ENCODE measurements at regions not wholly inside any gene's neighbourhood (a gene's known extent, or its start where the extent isn't known, plus 50 kb on each side); places are given as distances from the start of the nearest gene placed in this dataset.

DNA sequence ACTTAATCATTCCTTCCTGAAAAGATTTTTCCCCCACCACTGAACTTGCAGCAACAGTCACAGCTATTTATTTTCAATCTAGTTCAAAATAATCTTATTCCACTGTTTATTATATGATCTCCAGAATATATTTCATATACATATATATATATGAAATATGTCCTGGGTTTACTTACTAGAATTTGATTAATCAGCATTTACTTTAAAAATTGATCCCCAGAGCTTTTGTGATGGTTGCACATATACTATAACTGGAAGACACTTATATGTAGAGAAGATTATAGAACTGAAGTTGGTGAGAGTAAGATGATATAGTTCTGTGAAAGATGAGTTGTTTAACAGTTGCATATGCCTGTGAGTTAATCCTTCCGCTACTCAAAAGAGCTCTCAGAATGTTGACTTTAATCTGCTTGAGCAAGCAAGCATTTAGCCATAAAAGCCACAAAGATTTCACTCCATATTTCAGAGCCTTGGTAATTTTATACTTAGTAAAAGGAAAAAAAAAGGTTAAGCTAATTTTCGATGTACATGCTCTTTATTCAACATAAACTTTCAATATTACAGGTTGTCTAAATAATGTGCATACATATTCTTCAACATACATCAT lies 399.3 kb upstream of the CDH9 start:
- Histone ChIP-seq H3K27me3 (replicated peaks; ENCODE audit: insufficient read depth) (no peaks in the 10 kb centered on the region), H3K4me1 (replicated peaks) (no peaks in the 10 kb centered on the region), H3K36me3 (no peaks in the 10 kb centered on the region), H3K9me3 (no peaks in the 10 kb centered on the region), H3K27ac (no peak overlapping the region), H3K4me3 (no peak overlapping the region)
- no peak for DNase-seq (ENCODE audit: low spot score)
- TF ChIP-seq POLR2AphosphoS5 (IDR thresholded peaks at IDR 0.05) (no peak), POLR2A (IDR thresholded peaks at IDR 0.05) (no peak)
- TF ChIP-seq, protein P1, sequence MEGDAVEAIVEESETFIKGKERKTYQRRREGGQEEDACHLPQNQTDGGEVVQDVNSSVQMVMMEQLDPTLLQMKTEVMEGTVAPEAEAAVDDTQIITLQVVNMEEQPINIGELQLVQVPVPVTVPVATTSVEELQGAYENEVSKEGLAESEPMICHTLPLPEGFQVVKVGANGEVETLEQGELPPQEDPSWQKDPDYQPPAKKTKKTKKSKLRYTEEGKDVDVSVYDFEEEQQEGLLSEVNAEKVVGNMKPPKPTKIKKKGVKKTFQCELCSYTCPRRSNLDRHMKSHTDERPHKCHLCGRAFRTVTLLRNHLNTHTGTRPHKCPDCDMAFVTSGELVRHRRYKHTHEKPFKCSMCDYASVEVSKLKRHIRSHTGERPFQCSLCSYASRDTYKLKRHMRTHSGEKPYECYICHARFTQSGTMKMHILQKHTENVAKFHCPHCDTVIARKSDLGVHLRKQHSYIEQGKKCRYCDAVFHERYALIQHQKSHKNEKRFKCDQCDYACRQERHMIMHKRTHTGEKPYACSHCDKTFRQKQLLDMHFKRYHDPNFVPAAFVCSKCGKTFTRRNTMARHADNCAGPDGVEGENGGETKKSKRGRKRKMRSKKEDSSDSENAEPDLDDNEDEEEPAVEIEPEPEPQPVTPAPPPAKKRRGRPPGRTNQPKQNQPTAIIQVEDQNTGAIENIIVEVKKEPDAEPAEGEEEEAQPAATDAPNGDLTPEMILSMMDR (IDR thresholded peaks at IDR 0.05): no peak
- 59% methylated on average over 2 of the region's 2 CpGs for WGBS
- intact Hi-C loops (cut with DNase I): no loop called here

DNA sequence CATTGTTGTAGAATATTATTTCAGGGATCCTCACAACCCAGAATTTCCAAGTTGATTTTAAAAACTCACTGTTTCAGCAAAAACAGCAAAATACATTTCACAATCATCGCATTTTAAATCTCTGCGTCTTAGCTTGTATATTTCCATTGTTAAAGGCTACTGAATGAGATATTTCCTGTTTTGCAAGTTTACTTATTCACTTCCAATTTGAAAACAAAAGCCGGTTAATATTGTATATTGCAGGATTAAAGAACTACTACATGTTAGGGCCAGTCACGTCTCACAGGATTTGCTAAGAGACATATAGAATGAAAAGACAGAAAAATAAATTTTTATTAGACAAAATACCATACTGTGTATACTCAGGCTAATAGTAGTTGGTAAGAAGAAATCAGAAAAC lies 395.9 kb upstream of the CDH9 start:
- H3K4me3 ChIP-seq: no peak overlapping the region
- H3K27me3 ChIP-seq (replicated peaks; ENCODE audit: insufficient read depth): no peaks in the 10 kb centered on the region
- WGBS: 53% methylated on average over 4 of the region's 4 CpGs
- H3K27ac ChIP-seq: no peak overlapping the region
- H3K9me3 ChIP-seq: no peaks in the 10 kb centered on the region
- no peak for DNase-seq (ENCODE audit: low spot score)
- TF ChIP-seq, protein P1 (IDR thresholded peaks at IDR 0.05): no peak
- TF ChIP-seq POLR2AphosphoS5 (IDR thresholded peaks at IDR 0.05): no peak
- no peak for TF ChIP-seq POLR2A (IDR thresholded peaks at IDR 0.05)
- no peaks in the 10 kb centered on the region for H3K4me1 ChIP-seq (replicated peaks)
- intact Hi-C loops (cut with DNase I): no loop called here
- H3K36me3 ChIP-seq: no peaks in the 10 kb centered on the region

- no peak for TF ChIP-seq POLR2AphosphoS5 (IDR thresholded peaks at IDR 0.05)
- TF ChIP-seq, protein P1 (IDR thresholded peaks at IDR 0.05): no peak
- no peak for TF ChIP-seq POLR2A (IDR thresholded peaks at IDR 0.05)
Observed at GRCh38 chr5:27414099-27414498, 375.7 kb upstream of the CDH9 start.

DNA sequence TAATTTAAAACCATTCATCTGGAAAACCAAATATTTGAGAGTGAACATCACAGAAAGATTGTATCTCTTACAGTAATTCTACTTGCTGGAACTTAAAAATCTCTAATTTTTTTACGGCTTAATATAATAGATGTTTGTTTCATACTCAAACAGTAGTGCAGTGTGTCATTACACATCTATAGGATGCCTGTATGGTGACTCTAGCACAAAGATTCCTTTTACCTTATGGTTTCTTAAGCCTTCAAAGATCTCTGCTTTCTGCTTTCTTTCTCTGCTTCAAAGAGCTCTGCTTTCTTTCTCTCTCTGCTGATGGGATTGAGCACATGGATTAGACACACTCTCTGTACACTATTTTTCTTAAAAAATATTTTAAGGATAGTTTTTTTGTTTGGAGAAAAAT lies 374.0 kb upstream of the CDH9 start:
- no peaks in the 10 kb centered on the region for H3K27me3 ChIP-seq (replicated peaks; ENCODE audit: insufficient read depth)
- intact Hi-C loops (cut with DNase I): no loop called here
- H3K27ac ChIP-seq: no peak overlapping the region
- no peak for TF ChIP-seq POLR2A (IDR thresholded peaks at IDR 0.05)
- TF ChIP-seq, protein P1 (IDR thresholded peaks at IDR 0.05): no peak
- no peak for TF ChIP-seq POLR2AphosphoS5 (IDR thresholded peaks at IDR 0.05)
- no peaks in the 10 kb centered on the region for H3K36me3 ChIP-seq
- H3K4me1 ChIP-seq (replicated peaks): no peaks in the 10 kb centered on the region
- 15% methylated on average over 1 of the region's 1 CpG for WGBS
- no peak overlapping the region for H3K4me3 ChIP-seq
- no peak for DNase-seq (ENCODE audit: low spot score)
- no peaks in the 10 kb centered on the region for H3K9me3 ChIP-seq

More at GRCh38 chr5:27414099-27414498, 375.7 kb upstream of the CDH9 start:
- intact Hi-C loops (cut with DNase I): no loop called here
- Histone ChIP-seq H3K36me3 (no peaks in the 10 kb centered on the region), H3K27me3 (replicated peaks; ENCODE audit: insufficient read depth) (no peaks in the 10 kb centered on the region), H3K27ac (no peak overlapping the region), H3K4me3 (no peak overlapping the region), H3K9me3 (no peaks in the 10 kb centered on the region), H3K4me1 (replicated peaks) (no peaks in the 10 kb centered on the region)
- no peak for DNase-seq (ENCODE audit: low spot score)
- 85% methylated on average over 1 of the region's 1 CpG for WGBS

DNA sequence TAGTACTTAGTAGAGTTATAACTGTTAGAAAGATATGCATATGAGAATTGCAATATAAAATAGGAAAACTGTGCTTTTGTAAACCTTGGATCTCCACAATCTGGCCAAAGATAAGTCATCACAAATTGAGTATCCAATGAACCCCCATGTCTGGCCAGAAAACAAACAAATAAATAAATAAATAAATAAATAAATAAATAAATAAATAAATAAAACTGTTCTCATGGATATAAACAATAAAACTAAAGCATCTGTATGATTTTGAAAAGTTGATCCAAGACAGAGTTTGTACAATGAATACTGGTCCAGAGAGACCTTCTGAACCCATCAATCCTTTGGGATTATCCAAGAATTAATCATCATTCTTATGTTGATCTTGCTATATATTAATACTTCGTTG lies 367.6 kb upstream of the CDH9 start:
- Histone ChIP-seq H3K9me3 (no peaks in the 10 kb centered on the region), H3K4me3 (no peak overlapping the region), H3K27me3 (replicated peaks; ENCODE audit: insufficient read depth) (no peaks in the 10 kb centered on the region), H3K4me1 (replicated peaks) (no peaks in the 10 kb centered on the region), H3K36me3 (no peaks in the 10 kb centered on the region), H3K27ac (no peak overlapping the region)
- no peak for DNase-seq (ENCODE audit: low spot score)
- WGBS: 98% methylated on average over 1 of the region's 1 CpG
- intact Hi-C loops (cut with DNase I): no loop called here
- no peak for TF ChIP-seq POLR2AphosphoS5 (IDR thresholded peaks at IDR 0.05)
- TF ChIP-seq, protein P1 (IDR thresholded peaks at IDR 0.05): no peak
- TF ChIP-seq POLR2A (IDR thresholded peaks at IDR 0.05): no peak

Data from prostate gland (tissue), 2 donors.